Nephron (organoid): ENCODE measurements at regions not wholly inside any gene's neighbourhood (a gene's known extent, or its start where the extent isn't known, plus 50 kb on each side); places are given as distances from the start of the nearest gene placed in this dataset.

Experiments
- H3K27ac Mint-ChIP-seq, 3 experiments: 2 replicates each; pipeline ENCODE4 v1.8.0; 2020; ENCODE audit warnings: mixed read lengths in 3 of 3, mild to moderate bottlenecking in 2 of 3, moderate library complexity in 1 of 3
- H3K27me3 Mint-ChIP-seq: 2 replicates; pipeline ENCODE4 v1.8.0; 2021; ENCODE audit warnings: low read depth, mild to moderate bottlenecking, moderate library complexity, mixed read lengths
- H3K36me3 Mint-ChIP-seq: 2 replicates; pipeline ENCODE4 v1.8.0; 2020; ENCODE audit warnings: low read depth, mixed read lengths
- H3K4me1 Mint-ChIP-seq: 2 replicates; pipeline ENCODE4 v1.8.0; 2020; ENCODE audit warnings: mixed read lengths
- H3K4me3 Mint-ChIP-seq, 3 experiments: 2 replicates each; pipeline ENCODE4 v1.8.0; 2020; ENCODE audit warnings: mild to moderate bottlenecking in 3 of 3, mixed read lengths in 3 of 3, moderate library complexity in 2 of 3
- H3K9me3 Mint-ChIP-seq: 2 replicates; pipeline ENCODE4 v1.8.0; 2020; ENCODE audit warnings: mixed read lengths
- TF ChIP-seq, protein P1 (sequence below), 3 experiments: fragments of 200-600 bp; sonication (generic); IDR thresholded peaks; one replicate each; pipeline ENCODE4 v1.5.0; 2021; ENCODE audit warnings: antibody characterized with exemption in 3 of 3; ENCODE audit not compliant: unreplicated experiment in 3 of 3

DNA sequence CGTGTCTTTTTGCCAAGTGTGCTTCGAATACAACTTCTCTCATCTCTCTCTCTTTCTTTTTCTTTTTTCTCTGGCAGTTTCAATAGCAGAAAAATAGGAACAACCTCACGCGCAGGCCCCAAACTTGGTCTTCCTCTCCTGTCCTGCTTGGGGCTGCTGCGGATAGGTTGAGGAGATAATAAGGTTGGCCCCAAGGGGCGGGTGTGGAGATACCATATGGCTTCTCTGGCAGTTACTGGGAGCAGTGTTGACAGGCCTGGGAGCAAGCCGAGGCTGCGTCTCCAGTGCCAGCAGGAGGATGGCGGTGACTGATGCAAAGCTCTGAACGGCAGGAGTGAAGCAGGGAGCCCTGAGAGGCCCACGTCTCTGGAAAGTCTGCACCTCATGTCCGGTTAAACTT is 89.5 kb upstream of the MANSC4 start:
- Mint-ChIP-seq H3K27ac (no peak overlapping the region), H3K4me3 (no peak overlapping the region), H3K36me3 (peaks cover under 1% of the 10 kb centered on the region), H3K9me3 (peaks cover 6% of the 10 kb centered on the region), H3K4me1 (no peaks in the 10 kb centered on the region), H3K27me3 (peaks cover 3% of the 10 kb centered on the region)
- TF ChIP-seq, protein P1, sequence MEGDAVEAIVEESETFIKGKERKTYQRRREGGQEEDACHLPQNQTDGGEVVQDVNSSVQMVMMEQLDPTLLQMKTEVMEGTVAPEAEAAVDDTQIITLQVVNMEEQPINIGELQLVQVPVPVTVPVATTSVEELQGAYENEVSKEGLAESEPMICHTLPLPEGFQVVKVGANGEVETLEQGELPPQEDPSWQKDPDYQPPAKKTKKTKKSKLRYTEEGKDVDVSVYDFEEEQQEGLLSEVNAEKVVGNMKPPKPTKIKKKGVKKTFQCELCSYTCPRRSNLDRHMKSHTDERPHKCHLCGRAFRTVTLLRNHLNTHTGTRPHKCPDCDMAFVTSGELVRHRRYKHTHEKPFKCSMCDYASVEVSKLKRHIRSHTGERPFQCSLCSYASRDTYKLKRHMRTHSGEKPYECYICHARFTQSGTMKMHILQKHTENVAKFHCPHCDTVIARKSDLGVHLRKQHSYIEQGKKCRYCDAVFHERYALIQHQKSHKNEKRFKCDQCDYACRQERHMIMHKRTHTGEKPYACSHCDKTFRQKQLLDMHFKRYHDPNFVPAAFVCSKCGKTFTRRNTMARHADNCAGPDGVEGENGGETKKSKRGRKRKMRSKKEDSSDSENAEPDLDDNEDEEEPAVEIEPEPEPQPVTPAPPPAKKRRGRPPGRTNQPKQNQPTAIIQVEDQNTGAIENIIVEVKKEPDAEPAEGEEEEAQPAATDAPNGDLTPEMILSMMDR (IDR thresholded peaks at IDR 0.05; ENCODE audit: unreplicated experiment in 3 of 3), result no peak

DNA sequence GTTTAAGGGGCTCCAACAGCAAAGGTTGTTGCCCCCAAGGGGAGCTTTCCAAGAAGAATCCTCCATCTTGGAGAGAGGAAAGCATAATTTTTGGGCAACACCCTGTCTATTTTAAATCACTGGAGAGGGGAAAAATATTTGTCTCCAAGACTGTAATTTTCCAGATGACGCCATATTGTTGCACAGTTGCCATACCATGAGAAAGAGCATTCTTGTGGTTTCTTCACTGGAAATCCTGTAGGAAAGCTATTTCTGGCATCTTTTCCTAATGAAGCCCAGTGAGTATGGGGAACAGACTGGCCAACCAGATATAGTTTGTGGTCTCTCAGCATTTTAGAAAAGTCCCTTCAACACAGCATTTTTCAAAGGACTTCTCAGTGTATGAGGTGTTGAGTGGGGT is 88.1 kb upstream of the MANSC4 start:
- no peak overlapping the region for H3K27ac Mint-ChIP-seq
- H3K9me3 Mint-ChIP-seq, result peaks cover 6% of the 10 kb centered on the region
- TF ChIP-seq, protein P1 (IDR thresholded peaks at IDR 0.05; ENCODE audit: unreplicated experiment in 3 of 3), result no peak
- H3K4me1 Mint-ChIP-seq, result no peaks in the 10 kb centered on the region
- no peaks in the 10 kb centered on the region for H3K36me3 Mint-ChIP-seq
- H3K27me3 Mint-ChIP-seq, result peaks cover 3% of the 10 kb centered on the region
- H3K4me3 Mint-ChIP-seq, result no peak overlapping the region

DNA sequence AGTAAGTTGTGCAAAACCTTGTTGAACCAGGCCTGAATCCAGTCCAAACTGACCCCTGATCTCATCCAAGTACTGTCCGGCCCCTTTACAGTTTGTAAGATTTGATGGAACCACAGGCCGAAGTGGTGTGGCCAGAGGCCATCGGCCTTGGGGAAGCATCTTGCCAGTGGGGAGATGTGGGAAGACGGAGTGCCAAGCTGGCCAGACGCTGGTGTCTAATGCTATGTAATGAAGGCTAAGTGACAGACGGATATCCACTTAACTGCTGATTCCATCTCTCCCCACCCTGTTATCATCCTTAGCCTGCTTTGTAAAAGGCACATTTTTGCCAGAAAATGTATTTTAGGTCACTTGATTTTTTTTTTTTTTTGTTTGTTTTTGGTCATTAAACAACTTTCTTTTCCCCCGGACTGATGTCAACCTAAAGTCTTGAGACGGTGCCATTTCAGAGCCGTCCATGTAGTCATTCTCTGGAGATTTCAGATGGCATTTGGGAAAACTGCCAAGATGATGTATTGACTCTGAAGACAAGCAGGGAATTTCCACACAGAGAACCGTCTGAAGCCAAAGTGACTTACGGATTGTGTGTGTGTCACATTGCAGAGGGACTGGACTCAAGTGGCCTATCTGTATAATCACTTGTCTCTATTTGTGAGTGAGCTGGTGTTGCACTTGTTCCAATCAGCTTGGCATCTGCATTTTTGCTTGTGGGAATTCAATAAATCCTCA is 86.5 kb upstream of the MANSC4 start:
- Mint-ChIP-seq H3K27me3 (peaks cover 3% of the 10 kb centered on the region), H3K36me3 (no peaks in the 10 kb centered on the region), H3K27ac (no peak overlapping the region), H3K4me3 (no peak overlapping the region), H3K4me1 (peaks cover 5% of the 10 kb centered on the region), H3K9me3 (no peaks in the 10 kb centered on the region)
- TF ChIP-seq, protein P1 (IDR thresholded peaks at IDR 0.05; ENCODE audit: unreplicated experiment in 3 of 3), result no peak

DNA sequence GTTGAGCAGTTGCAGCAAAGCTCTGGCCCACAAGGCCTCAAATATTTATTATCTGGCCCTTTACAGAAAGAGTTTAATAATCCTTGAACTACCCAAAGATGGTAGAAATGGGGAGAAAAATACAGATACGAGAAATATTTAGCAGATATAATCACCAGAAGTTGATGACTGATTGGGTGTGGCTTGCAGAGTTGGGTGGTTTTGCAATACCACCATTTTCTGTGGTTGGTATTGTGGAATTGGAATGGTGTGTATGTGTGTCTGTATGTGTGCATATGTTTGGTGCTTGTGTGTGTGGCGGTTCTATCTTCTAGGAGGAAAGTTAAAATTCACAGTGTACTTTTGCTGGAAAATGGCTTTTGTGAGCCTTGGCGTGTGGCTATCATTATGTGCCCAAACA is 85.4 kb upstream of the MANSC4 start:
- Mint-ChIP-seq H3K4me1 (peaks cover 12% of the 10 kb centered on the region), H3K9me3 (no peaks in the 10 kb centered on the region), H3K27ac (no peak overlapping the region), H3K36me3 (no peaks in the 10 kb centered on the region), H3K4me3 (no peak overlapping the region), H3K27me3 (peaks cover 3% of the 10 kb centered on the region)
- TF ChIP-seq, protein P1 (IDR thresholded peaks at IDR 0.05; ENCODE audit: unreplicated experiment in 3 of 3), result no peak

DNA sequence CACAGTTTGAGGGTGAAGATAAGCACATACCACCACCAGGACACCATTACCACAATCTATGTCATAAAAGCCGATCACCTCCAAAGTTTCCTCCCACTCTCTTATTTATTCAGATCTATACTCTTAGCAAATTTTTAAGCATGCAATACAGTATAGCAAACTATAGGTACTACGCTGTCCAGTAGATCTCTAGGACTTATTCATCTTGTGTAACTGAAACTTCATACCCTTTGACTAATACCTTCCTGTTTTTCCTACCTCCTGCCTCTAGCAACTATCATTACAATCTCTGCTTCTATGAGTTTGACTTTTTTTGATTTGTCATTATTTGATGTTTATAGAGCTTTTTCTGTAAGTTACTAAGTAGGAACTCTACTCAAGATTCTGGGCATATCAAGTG is 84.5 kb upstream of the MANSC4 start:
- Mint-ChIP-seq H3K27ac (no peak overlapping the region), H3K4me3 (no peak overlapping the region), H3K36me3 (no peaks in the 10 kb centered on the region), H3K27me3 (peaks cover 1% of the 10 kb centered on the region), H3K4me1 (peaks cover 12% of the 10 kb centered on the region), H3K9me3 (no peaks in the 10 kb centered on the region)
- TF ChIP-seq, protein P1 (IDR thresholded peaks at IDR 0.05; ENCODE audit: unreplicated experiment in 3 of 3), result no peak

DNA sequence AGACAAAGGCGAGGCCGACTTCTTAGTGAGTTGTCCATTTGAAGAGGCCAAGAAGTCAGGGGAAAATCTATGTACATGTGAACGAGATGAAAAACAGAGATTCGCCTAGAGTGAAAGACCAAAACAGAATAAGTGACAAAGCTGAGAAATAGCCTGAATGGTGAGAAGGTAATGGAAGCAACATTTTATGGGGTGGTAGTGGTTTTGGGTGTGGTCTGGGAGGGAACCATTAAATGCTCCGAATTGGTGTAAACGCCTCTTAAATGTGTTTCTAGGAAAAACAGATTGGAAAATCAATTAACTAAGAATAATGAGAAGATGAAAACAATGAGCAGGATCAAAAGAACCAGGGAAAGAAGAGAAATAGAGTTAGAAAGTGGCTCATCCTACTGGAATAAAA is 83.8 kb upstream of the MANSC4 start:
- Mint-ChIP-seq H3K9me3 (no peaks in the 10 kb centered on the region), H3K27me3 (no peaks in the 10 kb centered on the region), H3K36me3 (no peaks in the 10 kb centered on the region), H3K4me1 (peaks cover 12% of the 10 kb centered on the region), H3K27ac (no peak overlapping the region), H3K4me3 (no peak overlapping the region)
- TF ChIP-seq, protein P1 (IDR thresholded peaks at IDR 0.05; ENCODE audit: unreplicated experiment in 3 of 3), result no peak
